ENCODE measurements at regions not wholly inside any gene's neighbourhood (a gene's known extent, or its start where the extent isn't known, plus 50 kb on each side); places are given as distances from the start of the nearest gene placed in this dataset.
"Not testable (repeated sequence)": the region's sequence is repeated elsewhere in the genome, so short reads cannot be mapped to it uniquely, and the experiment has no call there.

DNA sequence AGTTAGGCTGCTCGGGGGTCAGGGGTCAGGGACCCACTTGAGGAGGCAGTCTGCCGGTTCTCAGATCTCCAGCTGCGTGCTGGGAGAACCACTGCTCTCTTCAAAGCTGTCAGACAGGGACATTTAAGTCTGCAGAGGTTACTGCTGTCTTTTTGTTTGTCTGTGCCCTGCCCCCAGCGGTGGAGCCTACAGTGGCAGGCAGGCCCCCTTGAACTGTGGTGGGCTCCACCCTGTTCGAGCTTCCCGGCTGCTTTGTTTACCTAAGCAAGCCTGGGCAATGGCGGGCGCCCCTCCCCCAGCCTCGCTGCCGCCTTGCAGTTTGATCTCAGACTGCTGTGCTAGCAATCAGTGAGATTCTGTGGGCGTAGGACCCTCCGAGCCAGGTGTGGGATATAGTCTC is 246.3 kb downstream of the IL15 start:
- TF ChIP-seq, protein P1, sequence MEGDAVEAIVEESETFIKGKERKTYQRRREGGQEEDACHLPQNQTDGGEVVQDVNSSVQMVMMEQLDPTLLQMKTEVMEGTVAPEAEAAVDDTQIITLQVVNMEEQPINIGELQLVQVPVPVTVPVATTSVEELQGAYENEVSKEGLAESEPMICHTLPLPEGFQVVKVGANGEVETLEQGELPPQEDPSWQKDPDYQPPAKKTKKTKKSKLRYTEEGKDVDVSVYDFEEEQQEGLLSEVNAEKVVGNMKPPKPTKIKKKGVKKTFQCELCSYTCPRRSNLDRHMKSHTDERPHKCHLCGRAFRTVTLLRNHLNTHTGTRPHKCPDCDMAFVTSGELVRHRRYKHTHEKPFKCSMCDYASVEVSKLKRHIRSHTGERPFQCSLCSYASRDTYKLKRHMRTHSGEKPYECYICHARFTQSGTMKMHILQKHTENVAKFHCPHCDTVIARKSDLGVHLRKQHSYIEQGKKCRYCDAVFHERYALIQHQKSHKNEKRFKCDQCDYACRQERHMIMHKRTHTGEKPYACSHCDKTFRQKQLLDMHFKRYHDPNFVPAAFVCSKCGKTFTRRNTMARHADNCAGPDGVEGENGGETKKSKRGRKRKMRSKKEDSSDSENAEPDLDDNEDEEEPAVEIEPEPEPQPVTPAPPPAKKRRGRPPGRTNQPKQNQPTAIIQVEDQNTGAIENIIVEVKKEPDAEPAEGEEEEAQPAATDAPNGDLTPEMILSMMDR (IDR thresholded peaks at IDR 0.05): peak; percentile 23
- not testable (repeated sequence) for TF ChIP-seq EZH2, EZH2phosphoT487 (IDR thresholded peaks at IDR 0.05)
